DND-41 (cell line): ENCODE measurements at regions not wholly inside any gene's neighbourhood (a gene's known extent, or its start where the extent isn't known, plus 50 kb on each side); places are given as distances from the start of the nearest gene placed in this dataset.

Source experiments
- ATAC-seq: fragments of 200-7000 bp; cut with Tn5 transposase; 3 replicates; pipeline ENCODE4 v1.9.1; 2021; ENCODE audit warnings: low read depth; ENCODE audit not compliant: insufficient read depth
- DNase-seq: peaks from one replicate; pipeline ENCODE4 v3.0.0-alpha.2; 2020
- H2AFZ ChIP-seq: 2 replicates; pipeline ENCODE4 v1.6.0; 2012; ENCODE audit warnings: low read depth, low read length
- H3K27ac ChIP-seq: 2 replicates; pipeline ENCODE4 v1.5.1; 2012; ENCODE audit warnings: low read length, inconsistent platforms
- H3K27me3 ChIP-seq: fragments of 200-600 bp; sonication (generic); 2 replicates; pipeline ENCODE4 v1.6.0; 2012; ENCODE audit warnings: low read length, mild to moderate bottlenecking, inconsistent platforms; ENCODE audit not compliant: insufficient read depth, poor library complexity
- H3K36me3 ChIP-seq: 2 replicates; pipeline ENCODE4 v1.5.1; 2012; ENCODE audit warnings: low read length, inconsistent platforms; ENCODE audit not compliant: insufficient read depth
- H3K4me1 ChIP-seq: 2 replicates; pipeline ENCODE4 v1.5.1; 2012; ENCODE audit warnings: mild to moderate bottlenecking, low read length; ENCODE audit not compliant: insufficient read depth
- H3K4me2 ChIP-seq: 2 replicates; pipeline ENCODE4 v1.6.0; 2012; ENCODE audit warnings: mild to moderate bottlenecking, moderate library complexity, low read length, inconsistent platforms; ENCODE audit not compliant: insufficient read depth
- H3K4me3 ChIP-seq, 2 experiments: fragments of 200-600 bp in 1 of 2; shearing (Covaris generic) in 1 of 2; 2 replicates each; pipeline ENCODE4 v1.5.1; 2012 to 2016; ENCODE audit warnings: inconsistent platforms in 2 of 2, low read length in 2 of 2, mild to moderate bottlenecking in 2 of 2, low read depth in 1 of 2, moderate library complexity in 1 of 2
- H3K79me2 ChIP-seq: 2 replicates; pipeline ENCODE4 v1.6.0; 2012; ENCODE audit warnings: low read length, inconsistent platforms; ENCODE audit not compliant: insufficient read depth
- H3K9ac ChIP-seq: 2 replicates; pipeline ENCODE4 v1.6.0; 2012; ENCODE audit warnings: low read depth, mild to moderate bottlenecking, inconsistent platforms, low read length, moderate library complexity
- H3K9me3 ChIP-seq: 2 replicates; pipeline ENCODE4 v1.5.1; 2012; ENCODE audit warnings: low read length, moderate library complexity, mild to moderate bottlenecking, inconsistent platforms; ENCODE audit not compliant: insufficient read depth, severe bottlenecking
- H4K20me1 ChIP-seq: 2 replicates; pipeline ENCODE4 v1.6.0; 2012; ENCODE audit warnings: low read length; ENCODE audit not compliant: insufficient read depth
- EZH2 ChIP-seq: IDR thresholded peaks from 3 replicates; pipeline ENCODE4 v1.6.1; 2012; ENCODE audit warnings: borderline replicate concordance, low read depth, mild to moderate bottlenecking, moderate library complexity, low read length, inconsistent platforms; ENCODE audit not compliant: severe bottlenecking
- TF ChIP-seq, protein P1 (sequence below): IDR thresholded peaks from 2 replicates; pipeline ENCODE4 v1.5.1; 2012; ENCODE audit warnings: borderline replicate concordance, low read length, moderate library complexity, mild to moderate bottlenecking; ENCODE audit not compliant: poor library complexity, severe bottlenecking; ENCODE audit errors: extremely low read depth

DNA sequence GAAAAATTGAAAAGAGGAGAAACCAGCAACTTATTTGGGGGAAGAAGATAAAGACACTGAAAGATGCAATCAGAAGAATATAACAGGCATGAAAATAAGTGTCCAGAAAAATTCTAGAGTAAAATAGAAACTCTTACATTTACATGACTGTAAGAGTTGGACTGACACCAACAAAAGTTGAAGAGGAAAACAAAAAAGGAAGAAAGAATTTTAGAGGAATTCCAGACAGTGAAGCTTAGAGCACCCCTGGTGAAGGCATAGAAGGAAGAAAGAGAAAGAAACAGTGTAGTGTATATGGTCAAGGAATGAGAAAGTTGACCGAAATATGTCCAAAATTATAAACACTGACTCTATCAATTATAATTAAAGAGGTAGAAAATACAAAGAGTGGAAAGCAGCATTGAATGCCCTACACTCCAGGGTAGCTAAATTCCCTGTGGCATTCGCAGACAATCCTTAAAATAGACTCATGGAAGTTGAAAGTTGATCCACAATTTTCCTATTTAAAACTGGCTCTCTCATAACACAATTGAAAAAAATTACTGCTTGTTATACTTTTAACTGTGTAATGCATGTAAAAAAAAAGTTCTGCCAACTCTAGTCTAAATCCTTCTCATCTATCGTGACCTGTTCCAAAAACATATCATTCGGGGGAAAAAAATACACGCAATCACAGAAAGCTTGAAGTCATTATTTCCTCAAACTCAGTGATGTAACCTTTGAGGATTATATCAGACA, 102.6 kb upstream of the ABI3BP start:
- Histone ChIP-seq H3K4me2 (no peak overlapping the region), H4K20me1 (no peaks in the 10 kb centered on the region), H3K36me3 (no peaks in the 10 kb centered on the region), H3K79me2 (no peaks in the 10 kb centered on the region), H2AFZ (no peak overlapping the region), H3K27me3 (no peaks in the 10 kb centered on the region), H3K4me3 (no peak overlapping the region), H3K4me1 (no peaks in the 10 kb centered on the region), H3K9ac (no peak overlapping the region), H3K9me3 (no peaks in the 10 kb centered on the region), H3K27ac (no peak overlapping the region)
- no peak for DNase-seq
- no peak for ATAC-seq
- TF ChIP-seq, protein P1, sequence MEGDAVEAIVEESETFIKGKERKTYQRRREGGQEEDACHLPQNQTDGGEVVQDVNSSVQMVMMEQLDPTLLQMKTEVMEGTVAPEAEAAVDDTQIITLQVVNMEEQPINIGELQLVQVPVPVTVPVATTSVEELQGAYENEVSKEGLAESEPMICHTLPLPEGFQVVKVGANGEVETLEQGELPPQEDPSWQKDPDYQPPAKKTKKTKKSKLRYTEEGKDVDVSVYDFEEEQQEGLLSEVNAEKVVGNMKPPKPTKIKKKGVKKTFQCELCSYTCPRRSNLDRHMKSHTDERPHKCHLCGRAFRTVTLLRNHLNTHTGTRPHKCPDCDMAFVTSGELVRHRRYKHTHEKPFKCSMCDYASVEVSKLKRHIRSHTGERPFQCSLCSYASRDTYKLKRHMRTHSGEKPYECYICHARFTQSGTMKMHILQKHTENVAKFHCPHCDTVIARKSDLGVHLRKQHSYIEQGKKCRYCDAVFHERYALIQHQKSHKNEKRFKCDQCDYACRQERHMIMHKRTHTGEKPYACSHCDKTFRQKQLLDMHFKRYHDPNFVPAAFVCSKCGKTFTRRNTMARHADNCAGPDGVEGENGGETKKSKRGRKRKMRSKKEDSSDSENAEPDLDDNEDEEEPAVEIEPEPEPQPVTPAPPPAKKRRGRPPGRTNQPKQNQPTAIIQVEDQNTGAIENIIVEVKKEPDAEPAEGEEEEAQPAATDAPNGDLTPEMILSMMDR: no peak
- no peak for TF ChIP-seq EZH2

DNA sequence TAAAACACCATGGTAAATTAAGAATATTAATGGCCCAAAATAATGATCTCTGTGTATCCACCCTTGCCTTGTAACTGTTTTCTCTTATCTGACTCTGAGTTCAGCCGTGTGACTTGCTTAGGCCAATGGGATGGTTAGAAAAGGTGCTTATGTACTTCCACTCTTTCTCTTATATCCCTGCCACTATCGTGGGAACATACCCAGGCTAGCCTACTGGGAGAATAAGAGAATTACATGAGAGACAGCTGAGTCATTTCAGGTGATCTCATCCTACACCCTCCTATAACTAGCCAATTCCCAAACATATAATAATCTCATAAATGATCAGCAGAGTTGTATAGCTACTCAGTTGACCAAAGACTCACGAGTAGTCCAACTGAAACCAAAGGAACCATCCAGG, 98.3 kb upstream of the ABI3BP start:
- H3K27me3 ChIP-seq: no peaks in the 10 kb centered on the region
- H3K9me3 ChIP-seq: no peaks in the 10 kb centered on the region
- H2AFZ ChIP-seq: no peak overlapping the region
- H3K36me3 ChIP-seq: no peaks in the 10 kb centered on the region
- H3K4me1 ChIP-seq: no peaks in the 10 kb centered on the region
- ATAC-seq: no peak
- H3K4me2 ChIP-seq: no peak overlapping the region
- no peak overlapping the region for H3K9ac ChIP-seq
- no peaks in the 10 kb centered on the region for H3K79me2 ChIP-seq
- H4K20me1 ChIP-seq: no peaks in the 10 kb centered on the region
- H3K4me3 ChIP-seq: no peak overlapping the region
- no peak for TF ChIP-seq EZH2
- TF ChIP-seq, protein P1: no peak
- no peak overlapping the region for H3K27ac ChIP-seq
- no peak for DNase-seq

DNA sequence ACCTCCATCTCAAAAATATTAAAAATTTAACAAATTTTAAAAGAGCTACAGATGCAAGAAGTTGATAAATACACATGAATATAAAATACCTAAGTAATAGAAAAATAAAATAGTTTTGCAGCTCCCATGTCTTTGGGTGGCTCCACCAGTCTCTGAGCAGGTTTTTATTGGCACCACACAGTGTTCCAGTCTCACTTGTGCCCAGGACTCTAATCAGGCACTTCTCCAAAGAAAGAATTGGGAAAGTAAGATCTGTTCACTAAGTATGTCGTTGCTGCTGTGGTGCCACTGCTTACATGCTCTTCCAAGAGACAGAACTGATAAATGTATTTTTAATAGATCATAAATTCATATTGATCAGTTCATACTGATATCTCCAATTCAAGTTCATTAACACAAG, 92.5 kb upstream of the ABI3BP start:
- Histone ChIP-seq H2AFZ (no peak overlapping the region), H3K4me3 (no peak overlapping the region), H3K4me1 (no peaks in the 10 kb centered on the region), H3K9me3 (no peaks in the 10 kb centered on the region), H4K20me1 (no peaks in the 10 kb centered on the region), H3K36me3 (no peaks in the 10 kb centered on the region), H3K4me2 (no peak overlapping the region), H3K9ac (no peak overlapping the region), H3K27me3 (no peaks in the 10 kb centered on the region), H3K79me2 (no peaks in the 10 kb centered on the region), H3K27ac (no peak overlapping the region)
- DNase-seq (no peak), ATAC-seq (no peak)
- TF ChIP-seq, protein P1: no peak
- no peak for TF ChIP-seq EZH2
